Muscle layer of colon (tissue), 2 donors: ENCODE measurements at regions not wholly inside any gene's neighbourhood (a gene's known extent, or its start where the extent isn't known, plus 50 kb on each side); places are given as distances from the start of the nearest gene placed in this dataset.

ENCODE experiments used
- H3K27ac ChIP-seq: one replicate; pipeline ENCODE4 v1.7.0; 2013; ENCODE audit warnings: low read depth, mild to moderate bottlenecking, low read length, moderate library complexity
- H3K27me3 ChIP-seq, 2 donors: one replicate each; pipeline ENCODE4 v1.7.0; 2013; ENCODE audit warnings: low read length in 2 of 2, mild to moderate bottlenecking in 2 of 2; ENCODE audit not compliant: insufficient read depth in 2 of 2, control insufficient read depth in 1 of 2
- H3K36me3 ChIP-seq: one replicate; pipeline ENCODE4 v1.7.0; 2013; ENCODE audit warnings: mild to moderate bottlenecking, low read length; ENCODE audit not compliant: insufficient read depth
- H3K4me1 ChIP-seq: one replicate; pipeline ENCODE4 v1.7.0; 2013; ENCODE audit warnings: mild to moderate bottlenecking, low read length; ENCODE audit not compliant: insufficient read depth
- H3K4me3 ChIP-seq, 2 donors: one replicate each; pipeline ENCODE4 v1.7.0; 2013; ENCODE audit warnings: low read length in 2 of 2, low read depth in 1 of 2, mild to moderate bottlenecking in 1 of 2, moderate library complexity in 1 of 2
- H3K9ac ChIP-seq: one replicate; pipeline ENCODE4 v1.7.0; 2013; ENCODE audit warnings: low read length
- H3K9me3 ChIP-seq: one replicate; pipeline ENCODE4 v1.7.0; 2013; ENCODE audit warnings: mild to moderate bottlenecking, low read length
- donor health status: abdominal sarcoma.
- donor health status: Adenocarcinoma of cecum.

DNA sequence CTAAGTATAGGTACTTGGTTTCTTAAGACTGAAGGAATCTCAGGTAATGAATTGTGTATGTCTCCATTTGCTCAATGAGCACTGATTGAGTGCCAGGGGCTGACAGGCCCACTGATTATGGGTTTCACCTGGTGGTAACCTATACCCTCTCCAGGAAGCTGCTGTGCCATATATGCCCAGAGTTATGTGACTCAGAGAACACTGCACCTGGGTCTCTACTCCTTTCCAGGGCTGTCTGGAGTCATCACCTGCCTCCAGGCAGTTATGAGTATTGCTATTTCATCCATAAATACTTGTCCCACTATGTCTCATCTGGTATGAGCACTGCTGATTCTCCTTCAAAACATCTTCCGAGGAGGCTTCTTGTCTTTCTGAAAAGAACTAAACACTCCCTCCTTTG, 692.9 kb downstream of the BCL11B start:
- Histone ChIP-seq H3K9ac (no peak overlapping the region), H3K27ac (no peak overlapping the region), H3K27me3 (no peaks in the 10 kb centered on the region), H3K4me1 (no peaks in the 10 kb centered on the region), H3K9me3 (no peaks in the 10 kb centered on the region), H3K4me3 (no peak overlapping the region), H3K36me3 (no peaks in the 10 kb centered on the region)

- Histone ChIP-seq H3K9ac (no peak overlapping the region), H3K27ac (no peak overlapping the region), H3K27me3 (no peaks in the 10 kb centered on the region), H3K36me3 (no peaks in the 10 kb centered on the region), H3K4me3 (no peak overlapping the region), H3K4me1 (no peaks in the 10 kb centered on the region), H3K9me3 (no peaks in the 10 kb centered on the region)
Measured at GRCh38 chr14:98580131-98580678, 691.8 kb downstream of the BCL11B start.

- Histone ChIP-seq H3K36me3 (no peaks in the 10 kb centered on the region), H3K9ac (no peak overlapping the region), H3K9me3 (no peaks in the 10 kb centered on the region), H3K4me1 (no peaks in the 10 kb centered on the region), H3K27ac (no peak overlapping the region), H3K27me3 (no peaks in the 10 kb centered on the region), H3K4me3 (no peak overlapping the region)
Measured at GRCh38 chr14:98582276-98582675, 689.7 kb downstream of the BCL11B start.

DNA sequence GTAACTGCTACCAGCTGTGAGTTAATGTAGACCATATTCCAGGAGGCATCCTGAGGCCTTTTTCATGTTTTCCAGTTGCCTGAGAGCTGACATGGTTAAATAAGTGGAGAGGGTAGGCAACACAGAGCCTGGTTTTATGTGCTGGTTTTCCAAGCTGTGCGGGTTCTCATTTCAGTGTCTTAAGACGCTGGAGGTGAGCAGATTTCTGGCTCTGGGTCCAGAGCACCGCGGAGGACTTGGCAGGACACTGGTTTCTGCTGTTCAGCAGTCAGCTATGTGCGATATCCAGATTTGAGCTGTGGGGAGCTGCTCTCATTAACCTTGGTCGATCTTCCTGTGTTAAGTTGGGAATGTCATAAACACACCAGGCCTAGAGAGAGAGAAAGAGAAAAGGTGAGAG, 680.8 kb downstream of the BCL11B start:
- H3K9ac ChIP-seq, result no peak overlapping the region
- H3K4me3 ChIP-seq, result no peak overlapping the region
- H3K27me3 ChIP-seq, result no peaks in the 10 kb centered on the region
- H3K27ac ChIP-seq, result no peak overlapping the region
- H3K4me1 ChIP-seq, result no peaks in the 10 kb centered on the region
- no peaks in the 10 kb centered on the region for H3K36me3 ChIP-seq
- H3K9me3 ChIP-seq, result no peaks in the 10 kb centered on the region

DNA sequence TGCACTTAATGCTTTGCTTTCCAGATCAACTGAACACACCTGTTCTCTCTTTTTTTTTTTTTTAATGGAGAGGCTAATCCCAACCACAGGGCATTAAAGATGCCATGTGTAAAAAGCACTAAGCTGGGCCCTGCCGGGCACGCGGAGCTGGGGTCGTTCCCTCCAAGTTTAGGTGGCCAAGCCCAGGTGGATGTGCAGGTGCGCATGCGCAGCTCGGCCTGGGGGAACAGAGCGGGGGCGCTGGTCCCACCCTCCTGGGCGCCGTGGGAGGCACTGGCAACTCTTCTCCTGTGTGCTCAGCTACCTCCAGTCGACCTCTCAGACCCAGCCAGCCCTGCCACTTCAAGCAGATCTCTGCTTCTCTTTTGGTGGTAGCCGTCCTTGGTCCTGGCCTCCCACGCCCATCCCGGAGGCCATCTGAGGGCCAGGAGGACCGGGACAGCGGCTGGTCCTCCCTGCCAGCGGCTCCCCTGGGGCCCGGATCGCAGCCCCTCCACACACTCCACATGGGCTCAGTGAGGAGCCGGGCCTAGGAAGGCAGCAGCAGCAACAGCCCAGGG, 679.3 kb downstream of the BCL11B start:
- Histone ChIP-seq H3K4me1 (no peaks in the 10 kb centered on the region), H3K4me3 (no peak overlapping the region), H3K27ac (no peak overlapping the region), H3K9ac (no peak overlapping the region), H3K27me3 (no peaks in the 10 kb centered on the region), H3K9me3 (no peaks in the 10 kb centered on the region), H3K36me3 (no peaks in the 10 kb centered on the region)

DNA sequence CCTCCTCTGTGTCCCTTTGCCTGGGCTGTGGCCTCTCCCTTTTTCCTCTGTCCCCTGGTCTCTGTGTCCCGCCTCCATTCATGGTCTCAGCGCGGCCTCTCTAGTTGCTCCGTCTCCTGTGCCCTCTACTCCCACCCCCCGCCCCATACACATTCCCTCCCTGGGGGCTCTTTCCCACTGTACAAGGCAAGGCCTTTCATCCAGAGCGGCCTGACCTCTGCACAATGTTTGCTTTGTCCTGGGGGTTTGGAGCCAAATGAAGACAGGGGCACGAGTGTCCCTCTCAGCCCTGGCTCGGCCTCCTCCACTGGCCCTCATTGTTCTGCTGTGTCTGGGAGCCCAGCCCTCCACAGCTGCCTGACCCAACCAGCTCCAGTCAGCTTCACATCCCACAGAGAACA, 678.6 kb downstream of the BCL11B start:
- Histone ChIP-seq H3K27me3 (no peaks in the 10 kb centered on the region), H3K9ac (no peak overlapping the region), H3K36me3 (no peaks in the 10 kb centered on the region), H3K9me3 (no peaks in the 10 kb centered on the region), H3K4me3 (no peak overlapping the region), H3K4me1 (no peaks in the 10 kb centered on the region), H3K27ac (no peak overlapping the region)

DNA sequence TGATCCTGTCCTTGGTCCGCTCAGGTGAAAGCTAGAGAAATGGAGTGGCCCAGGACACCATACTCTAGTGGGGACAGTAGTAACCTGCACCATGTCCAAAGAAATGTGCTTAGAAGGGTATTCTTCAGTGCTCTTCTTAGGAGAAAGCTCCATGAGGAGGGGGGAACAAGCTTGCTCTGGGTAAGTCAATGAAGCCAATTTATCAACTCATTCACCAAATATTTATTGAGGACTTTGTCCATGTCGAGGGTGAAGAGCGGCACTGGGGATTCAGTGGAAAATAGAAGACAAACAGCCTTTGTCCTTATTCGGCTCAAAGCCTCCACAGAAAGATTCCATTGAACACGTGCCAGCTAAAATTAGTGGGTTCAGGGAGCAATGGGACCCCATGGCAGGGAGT, 677.8 kb downstream of the BCL11B start:
- no peaks in the 10 kb centered on the region for H3K9me3 ChIP-seq
- H3K27ac ChIP-seq, result no peak overlapping the region
- no peaks in the 10 kb centered on the region for H3K4me1 ChIP-seq
- H3K4me3 ChIP-seq, result no peak overlapping the region
- no peak overlapping the region for H3K9ac ChIP-seq
- H3K27me3 ChIP-seq, result no peaks in the 10 kb centered on the region
- H3K36me3 ChIP-seq, result no peaks in the 10 kb centered on the region

DNA sequence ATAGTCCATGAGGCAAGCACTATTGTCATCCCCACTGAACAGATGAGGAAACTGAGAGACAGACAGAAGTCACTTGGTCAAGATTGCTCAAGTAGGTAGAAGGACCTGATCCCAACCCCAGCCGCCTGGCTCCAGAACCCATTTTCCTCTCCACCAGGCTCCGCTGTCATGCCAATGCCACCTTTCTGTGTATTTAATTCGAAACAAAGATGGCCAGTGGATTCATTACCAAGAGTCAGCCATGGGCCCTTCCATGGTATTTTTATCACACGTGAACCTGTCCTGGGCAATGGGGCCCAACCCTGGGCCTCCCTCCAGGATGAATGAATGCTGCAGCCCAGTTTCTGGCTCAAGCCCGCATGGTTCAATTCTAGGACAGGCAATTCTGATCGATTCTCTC, 673.4 kb downstream of the BCL11B start:
- no peak overlapping the region for H3K27ac ChIP-seq

GRCh38 chr14:98599082-98599481, 672.9 kb downstream of the BCL11B start:
- H3K4me3 ChIP-seq, result no peak overlapping the region

More for the DNA sequence above, 673.4 kb downstream of the BCL11B start:
- no peak overlapping the region for H3K9ac ChIP-seq
- no peaks in the 10 kb centered on the region for H3K27me3 ChIP-seq
- H3K36me3 ChIP-seq, result no peaks in the 10 kb centered on the region
- no peaks in the 10 kb centered on the region for H3K9me3 ChIP-seq
- no peak overlapping the region for H3K4me3 ChIP-seq
- no peaks in the 10 kb centered on the region for H3K4me1 ChIP-seq

DNA sequence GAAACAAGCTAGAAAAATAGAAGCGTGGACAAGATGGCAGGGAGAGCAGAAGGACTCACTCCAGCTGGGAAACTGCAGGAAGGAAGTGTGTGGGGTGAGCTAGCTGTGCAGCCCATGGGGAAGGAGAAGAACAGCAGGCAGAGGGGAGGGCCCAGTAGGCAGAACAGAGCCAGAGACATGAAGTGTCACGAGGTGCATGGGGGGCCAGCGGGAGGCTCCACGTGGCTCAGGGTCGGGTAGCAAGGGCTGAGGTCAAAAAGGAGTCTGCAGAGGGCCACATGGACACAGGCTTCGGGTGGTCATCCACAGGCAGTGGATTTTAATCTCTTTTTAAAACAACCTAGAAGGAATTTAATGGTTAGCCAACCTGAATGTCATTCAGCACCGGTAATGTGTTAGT, 669.0 kb downstream of the BCL11B start:
- no peak overlapping the region for H3K9ac ChIP-seq
- no peaks in the 10 kb centered on the region for H3K27me3 ChIP-seq
- no peak overlapping the region for H3K4me3 ChIP-seq
- no peak overlapping the region for H3K27ac ChIP-seq
- no peaks in the 10 kb centered on the region for H3K9me3 ChIP-seq
- H3K4me1 ChIP-seq, result no peaks in the 10 kb centered on the region
- H3K36me3 ChIP-seq, result no peaks in the 10 kb centered on the region

More at GRCh38 chr14:98599082-98599481, 672.9 kb downstream of the BCL11B start:
- Histone ChIP-seq H3K36me3 (no peaks in the 10 kb centered on the region), H3K27ac (no peak overlapping the region), H3K27me3 (no peaks in the 10 kb centered on the region), H3K9ac (no peak overlapping the region), H3K4me1 (no peaks in the 10 kb centered on the region), H3K9me3 (no peaks in the 10 kb centered on the region)

DNA sequence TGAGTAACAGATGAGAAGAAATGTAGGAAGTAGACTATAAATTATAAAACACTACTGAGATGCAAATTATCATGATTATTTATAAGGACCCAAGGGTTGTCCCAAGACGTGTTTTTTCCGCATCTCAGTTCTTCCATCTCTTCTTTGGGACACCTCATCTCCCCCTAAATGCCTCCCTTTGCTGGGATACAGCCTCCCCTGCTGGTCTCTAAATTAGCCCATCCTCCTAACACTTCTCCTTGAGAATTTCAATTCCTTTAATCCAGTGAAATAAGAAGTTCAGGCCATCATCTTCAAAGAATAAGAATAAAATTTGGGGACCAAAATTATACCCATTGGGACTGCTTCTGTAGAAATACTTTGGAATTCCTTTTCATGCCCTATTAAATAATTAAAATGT, 667.0 kb downstream of the BCL11B start:
- no peaks in the 10 kb centered on the region for H3K27me3 ChIP-seq

DNA sequence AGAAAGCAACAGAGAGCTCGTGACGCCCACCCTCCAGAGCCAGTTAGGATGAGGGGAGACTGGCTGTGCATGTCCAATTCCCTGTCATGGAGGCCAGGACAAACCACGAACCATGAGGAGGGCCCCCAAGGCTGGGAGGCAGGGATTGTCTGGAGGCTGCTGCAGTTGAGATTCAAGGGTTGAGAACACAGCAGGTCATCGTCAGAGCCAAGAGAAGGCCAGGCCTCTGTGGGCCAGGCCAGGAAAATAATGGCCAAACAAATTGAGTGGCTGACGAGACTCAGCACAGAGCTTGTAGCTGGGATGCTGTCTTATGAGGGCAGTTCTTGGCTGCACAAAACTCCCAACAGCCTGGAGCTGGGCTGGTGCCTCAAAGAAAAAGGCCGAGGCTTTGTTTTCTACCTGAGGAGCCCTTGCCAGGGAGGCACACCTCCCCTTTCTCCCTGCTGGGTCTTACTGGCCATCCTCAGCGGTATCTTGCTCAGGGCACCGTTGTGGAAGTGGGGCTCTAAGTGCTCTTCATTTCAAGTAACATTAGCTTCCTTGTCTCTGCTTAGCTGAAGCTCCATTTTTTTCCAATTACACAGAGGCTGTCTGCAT, 665.9 kb downstream of the BCL11B start:
- H3K27ac ChIP-seq, result no peak overlapping the region
- H3K4me1 ChIP-seq, result no peaks in the 10 kb centered on the region
- H3K4me3 ChIP-seq, result no peak overlapping the region
- no peaks in the 10 kb centered on the region for H3K9me3 ChIP-seq
- H3K9ac ChIP-seq, result no peak overlapping the region
- H3K36me3 ChIP-seq, result no peaks in the 10 kb centered on the region
- H3K27me3 ChIP-seq, result no peaks in the 10 kb centered on the region

More for the DNA sequence above, 667.0 kb downstream of the BCL11B start:
- H3K27ac ChIP-seq, result no peak overlapping the region
- no peak overlapping the region for H3K4me3 ChIP-seq
- H3K4me1 ChIP-seq, result no peaks in the 10 kb centered on the region
- no peaks in the 10 kb centered on the region for H3K9me3 ChIP-seq
- H3K9ac ChIP-seq, result no peak overlapping the region
- H3K36me3 ChIP-seq, result no peaks in the 10 kb centered on the region
